H1 (cell line): ENCODE measurements at regions not wholly inside any gene's neighbourhood (a gene's known extent, or its start where the extent isn't known, plus 50 kb on each side); places are given as distances from the start of the nearest gene placed in this dataset.
"Not testable (repeated sequence)": the region's sequence is repeated elsewhere in the genome, so short reads cannot be mapped to it uniquely, and the experiment has no call there.

Experiments used
- GABPA ChIP-seq: IDR thresholded peaks from 2 replicates; pipeline ENCODE4 v1.6.1; 2011; ENCODE audit warnings: mild to moderate bottlenecking, low read length, moderate library complexity, borderline replicate concordance; ENCODE audit not compliant: insufficient read depth
- POLR2A ChIP-seq, 2 experiments: IDR thresholded peaks; 1 replicate in 1 of 2; 2 replicates in 1 of 2; pipeline ENCODE4 v1.6.1; 2011; ENCODE audit warnings: low read depth in 2 of 2, low read length in 2 of 2, mild to moderate bottlenecking in 2 of 2; ENCODE audit errors: control extremely low read depth in 1 of 2

DNA sequence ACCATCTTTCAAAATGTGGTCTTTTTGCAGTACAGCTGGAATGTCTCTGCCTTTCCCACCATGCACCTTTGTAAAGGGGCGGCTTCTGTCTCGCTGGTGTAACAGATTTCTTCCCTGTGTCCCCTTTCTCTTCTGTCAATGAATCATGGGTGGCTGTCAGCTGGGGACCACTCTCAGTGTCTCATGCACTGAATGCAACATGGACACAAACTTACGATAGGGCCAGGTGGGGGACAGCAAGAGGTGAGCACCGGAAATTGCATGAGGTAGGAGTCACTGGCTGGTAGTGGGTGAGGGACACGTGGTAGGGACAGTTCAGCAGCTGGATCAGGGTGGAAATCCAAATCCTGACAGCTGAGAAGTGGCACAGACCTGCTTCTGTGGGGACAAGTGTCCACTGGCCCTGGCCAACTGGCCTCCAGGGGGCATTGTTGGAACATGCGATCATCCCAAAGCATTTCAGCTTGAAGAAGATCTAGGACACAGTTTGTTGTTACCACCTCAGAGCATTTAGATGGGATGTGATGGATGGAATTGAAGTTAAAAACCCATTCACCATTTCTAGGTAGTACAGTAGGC, 1383.5 kb downstream of the CDH12 start:
- not testable (repeated sequence) for TF ChIP-seq GABPA; POLR2A (IDR thresholded peaks at IDR 0.05; ENCODE audit: control extremely low read depth in 1 of 2, low read depth in 2 of 2, low read length in 2 of 2)
